ENCODE measurements at regions not wholly inside any gene's neighbourhood (a gene's known extent, or its start where the extent isn't known, plus 50 kb on each side); places are given as distances from the start of the nearest gene placed in this dataset.

GRCh38 chr13:74573654-74574053 lies 439.4 kb upstream of the KLF12 start:
- H3K36me3 ChIP-seq (ENCODE audit: insufficient read depth, low read length), result no peaks in the 10 kb centered on the region
- peaks cover 65% of the 10 kb centered on the region for H3K27me3 Mint-ChIP-seq
- ChIA-PET CTCF (no interaction called here), POLR2A (no interaction called here)
- DNase-seq, result peak in 1 of 14 experiments; percentile 3
- H3K27me3 ChIP-seq (ENCODE audit: control insufficient read depth in 1 of 2, insufficient read depth in 2 of 2, low read length in 2 of 2), result peaks cover 23 to 26% of the 10 kb centered on the region in 2 experiments
- no peaks in the 10 kb centered on the region for H3K36me3 Mint-ChIP-seq (ENCODE audit: low read depth)
- no peak for ATAC-seq (ENCODE audit: poor library complexity)
- intact Hi-C loops (cut with DNase I, micrococcal nuclease), result no loop called here
- no peaks in the 10 kb centered on the region for H3K9me3 ChIP-seq (ENCODE audit: control insufficient read depth in 1 of 2, insufficient read depth in 1 of 2, low read length in 2 of 2)
- H3K4me1 ChIP-seq (ENCODE audit: insufficient read depth, low read length), result peaks cover 11% of the 10 kb centered on the region
- no peak overlapping the region for H3K27ac ChIP-seq (ENCODE audit: low read depth in 1 of 2, low read length in 2 of 2)
- no peak overlapping the region for H3K4me3 Mint-ChIP-seq
- TF ChIP-seq CTCF (IDR thresholded peaks at IDR 0.05), result no peak
- H3K9me3 Mint-ChIP-seq, result no peaks in the 10 kb centered on the region
- no peak overlapping the region for H3K4me3 ChIP-seq (ENCODE audit: low read length)
- H3K27ac Mint-ChIP-seq, result no peak overlapping the region
- H3K4me1 Mint-ChIP-seq (ENCODE audit: low read depth), result peaks cover 12% of the 10 kb centered on the region

- Mint-ChIP-seq H3K36me3 (ENCODE audit: low read depth) (no peaks in the 10 kb centered on the region), H3K9me3 (no peaks in the 10 kb centered on the region), H3K27ac (no peak overlapping the region), H3K4me1 (ENCODE audit: low read depth) (peaks cover 12% of the 10 kb centered on the region), H3K4me3 (no peak overlapping the region), H3K27me3 (peaks cover 54% of the 10 kb centered on the region)
- Histone ChIP-seq H3K4me1 (ENCODE audit: insufficient read depth, low read length) (peaks cover 11% of the 10 kb centered on the region), H3K27ac (ENCODE audit: low read depth in 1 of 2, low read length in 2 of 2) (no peak overlapping the region), H3K36me3 (ENCODE audit: insufficient read depth, low read length) (no peaks in the 10 kb centered on the region), H3K4me3 (ENCODE audit: low read length) (no peak overlapping the region), H3K9me3 (ENCODE audit: control insufficient read depth in 1 of 2, insufficient read depth in 1 of 2, low read length in 2 of 2) (no peaks in the 10 kb centered on the region), H3K27me3 (ENCODE audit: control insufficient read depth in 1 of 2, insufficient read depth in 2 of 2, low read length in 2 of 2) (peaks cover 18 to 26% of the 10 kb centered on the region in 2 experiments)
- TF ChIP-seq CTCF (IDR thresholded peaks at IDR 0.05), result no peak
- ATAC-seq (ENCODE audit: poor library complexity) (no peak), DNase-seq (no peak)
- POLR2A ChIA-PET, result no interaction called here
- intact Hi-C loops (cut with DNase I, micrococcal nuclease), result no loop called here
- CTCF ChIA-PET, result no interaction called here
These were observed 437.6 kb upstream of the KLF12 start for GRCh38 chr13:74571811-74572210.

- Histone ChIP-seq H3K4me1 (ENCODE audit: insufficient read depth, low read length) (peaks cover 8% of the 10 kb centered on the region), H3K27me3 (ENCODE audit: control insufficient read depth in 1 of 2, insufficient read depth in 2 of 2, low read length in 2 of 2) (peaks cover 8 to 20% of the 10 kb centered on the region in 2 experiments), H3K4me3 (ENCODE audit: low read length) (no peak overlapping the region), H3K27ac (ENCODE audit: low read depth in 1 of 2, low read length in 2 of 2) (no peak overlapping the region), H3K36me3 (ENCODE audit: insufficient read depth, low read length) (no peaks in the 10 kb centered on the region), H3K9me3 (ENCODE audit: control insufficient read depth in 1 of 2, insufficient read depth in 1 of 2, low read length in 2 of 2) (no peaks in the 10 kb centered on the region)
- DNase-seq, result no peak
- intact Hi-C loops (cut with DNase I, micrococcal nuclease), result no loop called here
- Mint-ChIP-seq H3K4me3 (no peak overlapping the region), H3K4me1 (ENCODE audit: low read depth) (peaks cover 6% of the 10 kb centered on the region), H3K36me3 (ENCODE audit: low read depth) (no peaks in the 10 kb centered on the region), H3K27ac (no peak overlapping the region), H3K9me3 (no peaks in the 10 kb centered on the region), H3K27me3 (peaks cover 44% of the 10 kb centered on the region)
- no peak for ATAC-seq (ENCODE audit: poor library complexity)
- CTCF ChIA-PET, result no interaction called here
- POLR2A ChIA-PET, result no interaction called here
- TF ChIP-seq CTCF (IDR thresholded peaks at IDR 0.05), result no peak
These were observed 436.6 kb upstream of the KLF12 start for GRCh38 chr13:74570834-74571233.
